Psoas muscle (tissue), 7 donors: ENCODE measurements at regions not wholly inside any gene's neighbourhood (a gene's known extent, or its start where the extent isn't known, plus 50 kb on each side); places are given as distances from the start of the nearest gene placed in this dataset.

Source experiments
- ATAC-seq, 4 donors: fragments of 200-7000 bp; cut with Tn5 transposase; one replicate each; pipeline ENCODE4 v1.9.1; 2020; ENCODE audit warnings: moderate library complexity in 3 of 4, mild to moderate bottlenecking in 2 of 4
- DNase-seq, 2 donors: peaks; one replicate each; pipeline ENCODE4 v3.0.0-alpha.2; 2020
- H3K27ac ChIP-seq: fragments of 200-600 bp; one replicate; pipeline ENCODE4 v1.8.0; 2022
- H3K27me3 ChIP-seq, 3 donors: fragments of 200-600 bp in 1 of 3; one replicate each; pipeline versions ENCODE4 v1.6.1 to v1.8.0; 2013 to 2022; ENCODE audit warnings: low read length in 2 of 3, mild to moderate bottlenecking in 2 of 3, moderate library complexity in 1 of 3; ENCODE audit not compliant: insufficient read depth in 3 of 3
- H3K36me3 ChIP-seq, 2 donors: fragments of 200-600 bp in 1 of 2; one replicate each; pipeline versions ENCODE4 v1.6.1 to v1.8.0; 2013 to 2022; ENCODE audit warnings: low read depth in 1 of 2, mild to moderate bottlenecking in 1 of 2, moderate library complexity in 1 of 2; ENCODE audit not compliant: insufficient read depth in 1 of 2
- H3K4me1 ChIP-seq: fragments of 200-600 bp; one replicate; pipeline ENCODE4 v1.8.0; 2022
- H3K4me3 ChIP-seq: fragments of 200-600 bp; one replicate; pipeline ENCODE4 v1.8.0; 2022; ENCODE audit warnings: mild to moderate bottlenecking
- H3K9me3 ChIP-seq: fragments of 200-600 bp; one replicate; pipeline ENCODE4 v1.8.0; 2022
- CTCF ChIP-seq: fragments of 200-600 bp; IDR thresholded peaks from one replicate; pipeline ENCODE4 v1.8.0; 2022; ENCODE audit warnings: antibody characterized with exemption
- WGBS, 3 donors: extraction: QIAGEN DNeasy Blood & Tissue Kit; methylation state at CpG; one replicate each; pipeline versions ENCODE4 v1.1.6 to v1.1.7; 2013; 5-methylcytosine and 5-hydroxymethylcytosine counted together
- intact Hi-C, 2 donors: fragments of 100-400 bp; cut with DNase I; formaldehyde crosslinking; loops; one replicate each; pipeline versions ENCODE4 v1.11.0 to v1.14.2; 2022
- donor health status: healthy with polysubstance abuse.
- donor health status: DM: no; HTN: no; CAD: no; lungs with moderate emphysema.
- donor health status: Bipolar disorder and iron deficiency.
- donor health status: healthy.
- donor health status: DM: yes; HTN: yes; CAD: no.
- donor health status: DM: no; HTN: no; CAD: no.
- donor health status: DM: yes; HTN: yes; CAD: no.

DNA sequence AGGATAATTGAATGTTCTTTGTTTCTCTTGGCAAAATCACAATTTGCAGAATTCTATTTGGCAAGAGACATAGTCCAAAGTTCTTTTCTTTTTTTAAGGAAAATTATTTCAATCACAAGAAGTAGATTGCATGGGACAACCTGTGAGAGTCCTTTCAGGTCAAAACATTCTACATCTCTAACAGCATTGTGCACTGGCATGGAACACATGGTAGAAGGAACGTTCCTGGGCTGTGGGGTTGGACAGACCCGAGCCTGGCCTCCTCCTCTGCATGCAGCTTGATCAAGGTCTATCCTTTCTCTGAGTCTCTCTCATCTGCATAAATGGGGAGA lies 88.6 kb upstream of the CPSF6 start:
- no peaks in the 10 kb centered on the region for H3K9me3 ChIP-seq
- H3K4me3 ChIP-seq, result no peak overlapping the region
- no peaks in the 10 kb centered on the region for H3K4me1 ChIP-seq
- no peaks in the 10 kb centered on the region for H3K27me3 ChIP-seq
- DNase-seq (no peak), ATAC-seq (no peak)
- no peaks in the 10 kb centered on the region for H3K36me3 ChIP-seq
- WGBS, 3 donors, result 49 to 55% (median 49%) methylated on average over 2 of the region's 2 CpGs
- no peak overlapping the region for H3K27ac ChIP-seq
- TF ChIP-seq CTCF, result no peak
- intact Hi-C loops, result no loop called here

DNA sequence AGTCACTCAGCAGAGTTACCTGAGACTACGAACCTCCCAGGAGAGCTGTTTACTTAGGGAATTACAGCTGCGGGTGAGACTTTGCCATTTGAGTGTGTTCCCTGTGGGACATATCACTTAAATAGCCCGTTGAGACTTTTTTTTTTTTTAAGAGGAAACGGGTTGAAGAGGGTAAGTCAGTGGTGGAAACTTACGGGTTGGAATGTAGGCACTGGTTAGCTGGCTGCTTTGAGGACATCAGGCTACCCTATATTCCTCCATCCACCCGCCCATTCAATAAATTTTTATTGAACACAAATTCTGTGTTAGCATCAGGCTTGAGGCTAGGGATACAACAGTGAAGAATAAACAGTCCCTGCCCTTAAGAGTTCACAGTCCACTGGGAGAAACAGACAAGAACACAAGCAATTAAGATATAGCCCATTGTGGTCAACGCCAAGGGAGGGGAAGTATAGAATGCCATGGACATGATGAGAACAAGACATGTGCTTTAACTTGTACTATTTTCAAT lies 88.1 kb upstream of the CPSF6 start:
- no peak for TF ChIP-seq CTCF
- WGBS, 3 donors, result 49 to 51% (median 49%) methylated on average over 7 of the region's 7 CpGs
- H3K36me3 ChIP-seq, result no peaks in the 10 kb centered on the region
- no peaks in the 10 kb centered on the region for H3K9me3 ChIP-seq
- H3K27ac ChIP-seq, result no peak overlapping the region
- no peaks in the 10 kb centered on the region for H3K27me3 ChIP-seq
- ATAC-seq (no peak), DNase-seq (no peak)
- H3K4me3 ChIP-seq, result no peak overlapping the region
- intact Hi-C loops, result no loop called here
- H3K4me1 ChIP-seq, result no peaks in the 10 kb centered on the region

DNA sequence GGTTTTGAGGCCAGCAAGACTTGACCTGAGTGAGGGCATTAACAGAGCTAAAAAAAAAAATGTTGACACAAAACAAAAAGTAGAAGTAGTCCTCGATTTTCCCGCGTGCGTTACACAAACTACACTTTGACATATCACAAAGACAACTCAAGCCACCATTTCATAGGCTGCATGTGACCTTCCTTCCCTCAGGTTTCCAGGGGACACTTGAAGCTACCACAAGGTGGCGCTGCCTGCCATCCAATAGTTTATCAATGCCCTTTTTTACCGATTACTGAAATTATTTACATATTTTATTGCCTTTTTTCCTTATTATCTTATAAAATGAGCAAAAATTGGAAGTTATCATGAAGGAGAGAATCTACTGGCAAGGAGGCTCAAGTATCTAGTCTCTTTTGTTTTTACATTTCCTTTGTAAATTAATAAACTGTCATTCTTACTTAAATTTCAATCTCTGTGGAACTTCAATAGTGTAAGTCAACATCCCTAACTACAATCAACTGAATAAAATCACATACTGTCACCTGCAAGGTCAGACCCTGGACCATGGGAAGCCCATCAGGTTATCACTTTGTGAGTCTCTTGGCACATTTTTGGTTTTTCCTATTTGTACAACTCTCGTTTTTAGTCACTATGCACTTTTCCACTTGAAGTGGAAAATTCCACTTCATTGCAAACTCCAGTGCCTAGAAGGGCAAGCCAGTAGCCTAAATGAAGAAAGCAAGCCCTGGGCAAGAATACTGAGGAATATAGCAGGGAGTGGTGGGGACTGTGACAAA lies 84.6 kb upstream of the CPSF6 start:
- Histone ChIP-seq H3K36me3 (no peaks in the 10 kb centered on the region), H3K9me3 (no peaks in the 10 kb centered on the region), H3K4me3 (no peak overlapping the region), H3K27ac (no peak overlapping the region), H3K27me3 (no peaks in the 10 kb centered on the region), H3K4me1 (no peaks in the 10 kb centered on the region)
- intact Hi-C loops, result loop anchor here in 1 of 2 donors (2.0 kb wide), 1 partner anchor 100 kb away; no protein-coding TSS in a partner anchor
- peak; percentile 97 for TF ChIP-seq CTCF
- peak in 2 of 4 donors; percentile 61 to 82 for ATAC-seq
- 8 to 15% (median 11%) methylated on average over 7 of the region's 7 CpGs for whole genome bisulfite sequencing, 3 donors
- DNase-seq, result peak; percentile 52 to 73

GRCh38 chr12:69157023-69157655 lies 82.2 kb upstream of the CPSF6 start:
- H3K4me3 ChIP-seq, result no peak overlapping the region
- 19 to 24% (median 23%) methylated on average over 13 of the region's 13 CpGs for WGBS, 3 donors
- DNase-seq (peak; percentile 78 to 90), ATAC-seq (peak; percentile 56 to 86 (median 76))
- H3K9me3 ChIP-seq, result no peaks in the 10 kb centered on the region
- no peak overlapping the region for H3K27ac ChIP-seq
- TF ChIP-seq CTCF, result peak; percentile 76
- H3K4me1 ChIP-seq, result no peaks in the 10 kb centered on the region
- H3K27me3 ChIP-seq, result no peaks in the 10 kb centered on the region
- intact Hi-C loops, result loop anchor here in 1 of 2 donors (2.0 kb wide), 1 partner anchor 98 kb away; no protein-coding TSS in a partner anchor
- H3K36me3 ChIP-seq, result no peaks in the 10 kb centered on the region
